HuH-7 (cell line): ENCODE measurements at regions not wholly inside any gene's neighbourhood (a gene's known extent, or its start where the extent isn't known, plus 50 kb on each side); places are given as distances from the start of the nearest gene placed in this dataset.
"Not testable (repeated sequence)": the region's sequence is repeated elsewhere in the genome, so short reads cannot be mapped to it uniquely, and the experiment has no call there.

Source experiments
- DNase-seq: peaks from one replicate; pipeline ENCODE4 v3.0.0; 2011; ENCODE audit warnings: low spot score

GRCh38 chr3:88678747-88679146, 428.7 kb upstream of the EPHA3 start:
- DNase-seq: no peak

GRCh38 chr3:88690287-88690686, 417.1 kb upstream of the EPHA3 start:
- DNase-seq: no peak

GRCh38 chr3:88691081-88691480, 416.3 kb upstream of the EPHA3 start:
- DNase-seq: no peak

GRCh38 chr3:88703501-88704059, 403.8 kb upstream of the EPHA3 start:
- DNase-seq: no peak

- no peak for DNase-seq
Measured at GRCh38 chr3:88704338-88704737, 403.1 kb upstream of the EPHA3 start.

- no peak for DNase-seq
Measured at GRCh38 chr3:88707837-88708236, 399.6 kb upstream of the EPHA3 start.

GRCh38 chr3:88712552-88712951, 394.9 kb upstream of the EPHA3 start:
- DNase-seq: no peak

GRCh38 chr3:88713233-88713691, 394.2 kb upstream of the EPHA3 start:
- no peak for DNase-seq

- DNase-seq: no peak
Measured at GRCh38 chr3:88725440-88726165, 381.8 kb upstream of the EPHA3 start.

GRCh38 chr3:88732186-88732585, 375.2 kb upstream of the EPHA3 start:
- no peak for DNase-seq

- DNase-seq: no peak
Measured at GRCh38 chr3:88742106-88742505, 365.3 kb upstream of the EPHA3 start.

GRCh38 chr3:88742674-88743507, 364.5 kb upstream of the EPHA3 start:
- no peak for DNase-seq

GRCh38 chr3:88744896-88745295, 362.5 kb upstream of the EPHA3 start:
- DNase-seq: no peak

- not testable (repeated sequence) for DNase-seq
Measured at GRCh38 chr3:88747145-88747544, 360.3 kb upstream of the EPHA3 start.

GRCh38 chr3:88758676-88759075, 348.7 kb upstream of the EPHA3 start:
- DNase-seq: no peak

- DNase-seq: no peak
Measured at GRCh38 chr3:88767746-88768145, 339.7 kb upstream of the EPHA3 start.

- no peak for DNase-seq
Measured at GRCh38 chr3:88773766-88774165, 333.7 kb upstream of the EPHA3 start.

GRCh38 chr3:88775026-88775690, 332.3 kb upstream of the EPHA3 start:
- no peak for DNase-seq

- DNase-seq: no peak
Measured at GRCh38 chr3:88779482-88779881, 327.9 kb upstream of the EPHA3 start.

GRCh38 chr3:88784925-88785324, 322.5 kb upstream of the EPHA3 start:
- DNase-seq: no peak

- no peak for DNase-seq
Measured at GRCh38 chr3:88785841-88786240, 321.6 kb upstream of the EPHA3 start.

- no peak for DNase-seq
Measured at GRCh38 chr3:88795503-88795902, 311.9 kb upstream of the EPHA3 start.
